ENCODE measurements at regions not wholly inside any gene's neighbourhood (a gene's known extent, or its start where the extent isn't known, plus 50 kb on each side); places are given as distances from the start of the nearest gene placed in this dataset.

- Histone ChIP-seq H3K27me3 (replicated peaks; ENCODE audit: control insufficient read depth, insufficient read depth, low read length) (no peaks in the 10 kb centered on the region), H3K4me3 (replicated peaks; ENCODE audit: low read depth, low read length) (no peak overlapping the region), H3K36me3 (ENCODE audit: control insufficient read depth, insufficient read depth, low read length) (no peaks in the 10 kb centered on the region)
- DNase-seq (ENCODE audit: extremely low read depth, insufficient read length), result no peak
- no peak for TF ChIP-seq CTCF (IDR thresholded peaks at IDR 0.05; ENCODE audit: insufficient read depth, low read length, poor library complexity, severe bottlenecking)
Measured at GRCh38 chr13:69108486-69108885, 999.1 kb upstream of the ATXN8OS start.

GRCh38 chr13:69107436-69107835, 1000.2 kb upstream of the ATXN8OS start:
- TF ChIP-seq CTCF (IDR thresholded peaks at IDR 0.05; ENCODE audit: insufficient read depth, low read length, poor library complexity, severe bottlenecking), result no peak
- DNase-seq (ENCODE audit: extremely low read depth, insufficient read length), result no peak
- H3K36me3 ChIP-seq (ENCODE audit: control insufficient read depth, insufficient read depth, low read length), result no peaks in the 10 kb centered on the region
- no peaks in the 10 kb centered on the region for H3K27me3 ChIP-seq (replicated peaks; ENCODE audit: control insufficient read depth, insufficient read depth, low read length)
- H3K4me3 ChIP-seq (replicated peaks; ENCODE audit: low read depth, low read length), result no peak overlapping the region

GRCh38 chr13:69101841-69102240, 1005.8 kb upstream of the ATXN8OS start:
- no peak overlapping the region for H3K4me3 ChIP-seq (replicated peaks; ENCODE audit: low read depth, low read length)
- H3K36me3 ChIP-seq (ENCODE audit: control insufficient read depth, insufficient read depth, low read length), result no peaks in the 10 kb centered on the region
- no peaks in the 10 kb centered on the region for H3K27me3 ChIP-seq (replicated peaks; ENCODE audit: control insufficient read depth, insufficient read depth, low read length)
- DNase-seq (ENCODE audit: extremely low read depth, insufficient read length), result no peak
- TF ChIP-seq CTCF (IDR thresholded peaks at IDR 0.05; ENCODE audit: insufficient read depth, low read length, poor library complexity, severe bottlenecking), result no peak

- no peak for TF ChIP-seq CTCF (IDR thresholded peaks at IDR 0.05; ENCODE audit: insufficient read depth, low read length, poor library complexity, severe bottlenecking)
- no peaks in the 10 kb centered on the region for H3K27me3 ChIP-seq (replicated peaks; ENCODE audit: control insufficient read depth, insufficient read depth, low read length)
- no peaks in the 10 kb centered on the region for H3K36me3 ChIP-seq (ENCODE audit: control insufficient read depth, insufficient read depth, low read length)
- H3K4me3 ChIP-seq (replicated peaks; ENCODE audit: low read depth, low read length), result no peak overlapping the region
- DNase-seq (ENCODE audit: extremely low read depth, insufficient read length), result no peak
Measured at GRCh38 chr13:69094485-69094884, 1013.1 kb upstream of the ATXN8OS start.

GRCh38 chr13:69092615-69093322, 1014.9 kb upstream of the ATXN8OS start:
- H3K36me3 ChIP-seq (ENCODE audit: control insufficient read depth, insufficient read depth, low read length), result no peaks in the 10 kb centered on the region
- no peak for DNase-seq (ENCODE audit: extremely low read depth, insufficient read length)
- TF ChIP-seq CTCF (IDR thresholded peaks at IDR 0.05; ENCODE audit: insufficient read depth, low read length, poor library complexity, severe bottlenecking), result no peak
- no peaks in the 10 kb centered on the region for H3K27me3 ChIP-seq (replicated peaks; ENCODE audit: control insufficient read depth, insufficient read depth, low read length)
- H3K4me3 ChIP-seq (replicated peaks; ENCODE audit: low read depth, low read length), result no peak overlapping the region

- no peak for TF ChIP-seq CTCF (IDR thresholded peaks at IDR 0.05; ENCODE audit: insufficient read depth, low read length, poor library complexity, severe bottlenecking)
- Histone ChIP-seq H3K27me3 (replicated peaks; ENCODE audit: control insufficient read depth, insufficient read depth, low read length) (no peaks in the 10 kb centered on the region), H3K36me3 (ENCODE audit: control insufficient read depth, insufficient read depth, low read length) (no peaks in the 10 kb centered on the region), H3K4me3 (replicated peaks; ENCODE audit: low read depth, low read length) (no peak overlapping the region)
- DNase-seq (ENCODE audit: extremely low read depth, insufficient read length), result no peak
Measured at GRCh38 chr13:69077267-69077666, 1030.4 kb upstream of the ATXN8OS start.
